OCI-LY1 (cell line): ENCODE measurements at regions not wholly inside any gene's neighbourhood (a gene's known extent, or its start where the extent isn't known, plus 50 kb on each side); places are given as distances from the start of the nearest gene placed in this dataset.

Source experiments
- H2AFZ ChIP-seq: fragments of 200-600 bp; sonication (generic), shearing (Covaris generic); 2 replicates; pipeline ENCODE4 v1.6.0; 2014; ENCODE audit warnings: antibody characterized with exemption, mild to moderate bottlenecking, low read length
- H3F3A ChIP-seq: fragments of 200-600 bp; sonication (generic), shearing (Covaris generic); 2 replicates; pipeline ENCODE4 v1.6.0; 2014; ENCODE audit warnings: mild to moderate bottlenecking, antibody characterized with exemption, low read length, moderate library complexity; ENCODE audit not compliant: insufficient read depth
- H3K27ac ChIP-seq: fragments of 200-600 bp; sonication (generic); 2 replicates; pipeline ENCODE4 v1.5.1; 2014; ENCODE audit warnings: low read length, mixed run types, mild to moderate bottlenecking, low read depth; ENCODE audit not compliant: poor library complexity, severe bottlenecking
- H3K27me3 ChIP-seq: fragments of 200-600 bp; sonication (generic); 2 replicates; pipeline ENCODE4 v1.6.0; 2014; ENCODE audit warnings: antibody characterized with exemption, mild to moderate bottlenecking, low read length, moderate library complexity; ENCODE audit not compliant: insufficient read depth
- H3K36me3 ChIP-seq: fragments of 200-600 bp; sonication (generic); 2 replicates; pipeline ENCODE4 v1.6.1; 2014; ENCODE audit warnings: mild to moderate bottlenecking, antibody characterized with exemption, low read length, moderate library complexity, mixed read lengths; ENCODE audit not compliant: insufficient read depth
- H3K4me1 ChIP-seq: fragments of 200-600 bp; sonication (generic); 2 replicates; pipeline ENCODE4 v1.5.1; 2014; ENCODE audit warnings: mild to moderate bottlenecking, low read length, moderate library complexity; ENCODE audit not compliant: insufficient read depth, severe bottlenecking
- H3K4me2 ChIP-seq: fragments of 200-600 bp; sonication (generic), shearing (Covaris generic); 2 replicates; pipeline ENCODE4 v1.6.1; 2014; ENCODE audit warnings: low read length
- H3K4me3 ChIP-seq: fragments of 200-600 bp; sonication (generic); 2 replicates; pipeline ENCODE4 v1.5.1; 2014; ENCODE audit warnings: low read length, low read depth, mild to moderate bottlenecking, mixed read lengths; ENCODE audit not compliant: poor library complexity, severe bottlenecking
- H3K79me2 ChIP-seq: fragments of 200-600 bp; shearing (Covaris generic); 2 replicates; pipeline ENCODE4 v1.6.1; 2016; ENCODE audit warnings: mixed run types, low read length, mixed read lengths; ENCODE audit not compliant: insufficient read depth
- H3K9ac ChIP-seq: fragments of 200-600 bp; sonication (generic), shearing (Covaris generic); 2 replicates; pipeline ENCODE4 v1.6.1; 2014; ENCODE audit warnings: mild to moderate bottlenecking, low read length, mixed read lengths
- H3K9me2 ChIP-seq: fragments of 200-600 bp; sonication (generic), shearing (Covaris generic); 2 replicates; pipeline ENCODE4 v1.6.1; 2014; ENCODE audit warnings: low read depth, mild to moderate bottlenecking, low read length, mixed read lengths
- H3K9me3 ChIP-seq: fragments of 200-600 bp; shearing (Covaris generic); 2 replicates; pipeline ENCODE4 v1.6.1; 2014; ENCODE audit warnings: low read length, mixed read lengths
- H4K20me1 ChIP-seq: fragments of 200-600 bp; sonication (generic), shearing (Covaris generic); 2 replicates; pipeline ENCODE4 v1.6.0; 2016; ENCODE audit warnings: mild to moderate bottlenecking, low read length; ENCODE audit not compliant: insufficient read depth
- CTCF ChIP-seq: fragments of 200-600 bp; sonication (generic), shearing (Covaris generic); IDR thresholded peaks from 2 replicates; pipeline ENCODE4 v1.5.1; 2017; ENCODE audit warnings: mild to moderate bottlenecking, antibody characterized with exemption, low read length, moderate library complexity, mixed read lengths
- EZH2 ChIP-seq: fragments of 200-600 bp; sonication (generic), shearing (Covaris generic); IDR thresholded peaks from 2 replicates; pipeline ENCODE4 v1.8.0; 2017; ENCODE audit warnings: borderline replicate concordance, mixed run types, mild to moderate bottlenecking, antibody characterized with exemption, low read length, moderate library complexity, mixed read lengths

GRCh38 chr10:44573821-44574220, 188.9 kb upstream of the CXCL12 start:
- no peaks in the 10 kb centered on the region for H4K20me1 ChIP-seq

GRCh38 chr10:44574596-44575480, 189.9 kb upstream of the CXCL12 start:
- no peaks in the 10 kb centered on the region for H3K27me3 ChIP-seq
- H3K36me3 ChIP-seq: no peaks in the 10 kb centered on the region
- no peak overlapping the region for H3K4me3 ChIP-seq
- no peak overlapping the region for H3K27ac ChIP-seq
- H2AFZ ChIP-seq: no peak overlapping the region
- H3K4me1 ChIP-seq: no peaks in the 10 kb centered on the region
- TF ChIP-seq CTCF (no peak), EZH2 (no peak)
- no peaks in the 10 kb centered on the region for H3K9me2 ChIP-seq
- no peaks in the 10 kb centered on the region for H3K9me3 ChIP-seq
- no peaks in the 10 kb centered on the region for H3F3A ChIP-seq
- no peaks in the 10 kb centered on the region for H3K79me2 ChIP-seq
- H3K4me2 ChIP-seq: no peak overlapping the region
- H4K20me1 ChIP-seq: no peaks in the 10 kb centered on the region
- H3K9ac ChIP-seq: no peak overlapping the region

More at GRCh38 chr10:44573821-44574220, 188.9 kb upstream of the CXCL12 start:
- no peaks in the 10 kb centered on the region for H3K27me3 ChIP-seq
- no peaks in the 10 kb centered on the region for H3K4me1 ChIP-seq
- H3K27ac ChIP-seq: no peak overlapping the region
- no peaks in the 10 kb centered on the region for H3K9me3 ChIP-seq
- H3K9ac ChIP-seq: no peak overlapping the region
- no peak overlapping the region for H3K4me2 ChIP-seq
- H3K4me3 ChIP-seq: no peak overlapping the region
- H3K9me2 ChIP-seq: no peaks in the 10 kb centered on the region
- no peak overlapping the region for H2AFZ ChIP-seq
- H3F3A ChIP-seq: no peaks in the 10 kb centered on the region
- TF ChIP-seq CTCF (no peak), EZH2 (no peak)
- no peaks in the 10 kb centered on the region for H3K79me2 ChIP-seq
- no peaks in the 10 kb centered on the region for H3K36me3 ChIP-seq

- H3K27ac ChIP-seq: no peak overlapping the region
- no peaks in the 10 kb centered on the region for H3K79me2 ChIP-seq
- H3K9me2 ChIP-seq: no peaks in the 10 kb centered on the region
- H3K4me1 ChIP-seq: no peaks in the 10 kb centered on the region
- H3K9ac ChIP-seq: no peak overlapping the region
- H3F3A ChIP-seq: no peaks in the 10 kb centered on the region
- no peak overlapping the region for H3K4me3 ChIP-seq
- TF ChIP-seq CTCF: no peak
- TF ChIP-seq EZH2: no peak
- H2AFZ ChIP-seq: no peak overlapping the region
- H4K20me1 ChIP-seq: no peaks in the 10 kb centered on the region
- H3K27me3 ChIP-seq: no peaks in the 10 kb centered on the region
- H3K9me3 ChIP-seq: no peaks in the 10 kb centered on the region
- H3K36me3 ChIP-seq: no peaks in the 10 kb centered on the region
- no peak overlapping the region for H3K4me2 ChIP-seq
Measured at GRCh38 chr10:44575601-44576380, 190.9 kb upstream of the CXCL12 start.
